ENCODE measurements at regions not wholly inside any gene's neighbourhood (a gene's known extent, or its start where the extent isn't known, plus 50 kb on each side); places are given as distances from the start of the nearest gene placed in this dataset.

GRCh38 chr11:33616552-33616951 is 84.1 kb downstream of the C11orf91 start:
- peaks cover 12% of the 10 kb centered on the region for H3K36me3 Mint-ChIP-seq (ENCODE audit: low read depth)
- no peak for DNase-seq (ENCODE audit: low read depth, low spot score)
- peaks cover 4% of the 10 kb centered on the region for H3K9me3 Mint-ChIP-seq
- H3K27me3 Mint-ChIP-seq (ENCODE audit: low read depth) = no peaks in the 10 kb centered on the region
- peaks cover 20% of the 10 kb centered on the region for H3K4me1 Mint-ChIP-seq
- no peak overlapping the region for H3K4me3 Mint-ChIP-seq
- no peak for TF ChIP-seq CTCF (conservative IDR thresholded peaks at IDR 0.05)
- H3K27ac Mint-ChIP-seq (ENCODE audit: unreplicated experiment) = no peak overlapping the region

GRCh38 chr11:33615751-33616150 is 84.9 kb downstream of the C11orf91 start:
- H3K36me3 Mint-ChIP-seq (ENCODE audit: low read depth) = peaks cover 12% of the 10 kb centered on the region
- DNase-seq (ENCODE audit: low read depth, low spot score) = no peak
- H3K9me3 Mint-ChIP-seq = peaks cover 4% of the 10 kb centered on the region
- no peak overlapping the region for H3K4me3 Mint-ChIP-seq
- H3K27ac Mint-ChIP-seq (ENCODE audit: unreplicated experiment) = no peak overlapping the region
- no peak for TF ChIP-seq CTCF (conservative IDR thresholded peaks at IDR 0.05)
- peaks cover 25% of the 10 kb centered on the region for H3K4me1 Mint-ChIP-seq
- H3K27me3 Mint-ChIP-seq (ENCODE audit: low read depth) = no peaks in the 10 kb centered on the region

- H3K36me3 Mint-ChIP-seq (ENCODE audit: low read depth) = peaks cover 13% of the 10 kb centered on the region
- H3K9me3 Mint-ChIP-seq = peaks cover 4% of the 10 kb centered on the region
- no peak overlapping the region for H3K27ac Mint-ChIP-seq (ENCODE audit: unreplicated experiment)
- H3K4me1 Mint-ChIP-seq = peaks cover 19% of the 10 kb centered on the region
- H3K27me3 Mint-ChIP-seq (ENCODE audit: low read depth) = no peaks in the 10 kb centered on the region
- TF ChIP-seq CTCF (conservative IDR thresholded peaks at IDR 0.05) = no peak
- H3K4me3 Mint-ChIP-seq = no peak overlapping the region
- DNase-seq (ENCODE audit: low read depth, low spot score) = no peak
Observed at GRCh38 chr11:33613404-33613803, 87.2 kb downstream of the C11orf91 start.

- H3K4me3 Mint-ChIP-seq = no peak overlapping the region
- peaks cover 4% of the 10 kb centered on the region for H3K9me3 Mint-ChIP-seq
- no peak for TF ChIP-seq CTCF (conservative IDR thresholded peaks at IDR 0.05)
- peaks cover 15% of the 10 kb centered on the region for H3K36me3 Mint-ChIP-seq (ENCODE audit: low read depth)
- H3K27ac Mint-ChIP-seq (ENCODE audit: unreplicated experiment) = no peak overlapping the region
- H3K27me3 Mint-ChIP-seq (ENCODE audit: low read depth) = no peaks in the 10 kb centered on the region
- H3K4me1 Mint-ChIP-seq = peaks cover 9% of the 10 kb centered on the region
- no peak for DNase-seq (ENCODE audit: low read depth, low spot score)
Observed at GRCh38 chr11:33610903-33611302, 89.7 kb downstream of the C11orf91 start.

GRCh38 chr11:33608386-33608785 is 92.2 kb downstream of the C11orf91 start:
- no peak for TF ChIP-seq CTCF (conservative IDR thresholded peaks at IDR 0.05)
- Mint-ChIP-seq H3K9me3 (peaks cover 4% of the 10 kb centered on the region), H3K27me3 (ENCODE audit: low read depth) (no peaks in the 10 kb centered on the region), H3K4me1 (peaks cover 9% of the 10 kb centered on the region), H3K4me3 (no peak overlapping the region), H3K27ac (ENCODE audit: unreplicated experiment) (no peak overlapping the region), H3K36me3 (ENCODE audit: low read depth) (peaks cover 15% of the 10 kb centered on the region)
- no peak for DNase-seq (ENCODE audit: low read depth, low spot score)

- DNase-seq (ENCODE audit: low read depth, low spot score) = no peak
- Mint-ChIP-seq H3K27ac (ENCODE audit: unreplicated experiment) (no peak overlapping the region), H3K4me3 (no peak overlapping the region), H3K4me1 (peaks cover 9% of the 10 kb centered on the region), H3K27me3 (ENCODE audit: low read depth) (no peaks in the 10 kb centered on the region), H3K36me3 (ENCODE audit: low read depth) (peaks cover 9% of the 10 kb centered on the region), H3K9me3 (no peaks in the 10 kb centered on the region)
- no peak for TF ChIP-seq CTCF (conservative IDR thresholded peaks at IDR 0.05)
Observed at GRCh38 chr11:33606762-33607161, 93.9 kb downstream of the C11orf91 start.

All from neural crest cell (in vitro differentiated cells).